ENCODE measurements at regions not wholly inside any gene's neighbourhood (a gene's known extent, or its start where the extent isn't known, plus 50 kb on each side); places are given as distances from the start of the nearest gene placed in this dataset.

DNA sequence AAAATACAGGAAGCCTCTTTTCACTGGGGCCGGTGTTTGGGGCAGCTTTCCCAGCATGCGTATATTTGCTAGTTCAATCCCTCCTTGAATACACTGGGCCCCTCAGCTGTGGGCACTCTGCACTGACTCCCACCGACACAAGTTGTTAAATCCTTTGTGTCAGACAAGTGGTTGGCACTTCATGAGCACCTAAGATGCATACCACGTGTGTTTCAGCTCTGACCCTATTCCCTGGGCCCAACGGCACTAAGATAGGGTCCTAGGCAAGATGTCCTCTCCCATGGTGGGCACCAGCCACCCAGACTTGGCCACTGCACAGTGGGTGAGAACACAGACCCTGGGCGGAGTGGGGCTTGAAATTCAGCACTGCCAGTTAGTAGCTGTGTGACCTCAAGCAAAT lies 173.8 kb downstream of the BCL11B start:
- Histone ChIP-seq H2AK9ac (replicated peaks; ENCODE audit: low read depth, low read length, poor library complexity) (no peak overlapping the region), H4K8ac (ENCODE audit: low read depth in 2 of 2, low read length in 2 of 2) (no peak overlapping the region), H3K14ac (replicated peaks; ENCODE audit: low read depth, low read length) (no peak overlapping the region), H3K27ac (ENCODE audit: insufficient read depth, low read length) (no peak overlapping the region), H2AK5ac (ENCODE audit: low read depth, low read length) (no peak overlapping the region), H3K36me3 (ENCODE audit: control insufficient read depth, insufficient read depth, low read length) (no peaks in the 10 kb centered on the region), H3K23ac (ENCODE audit: low read depth, low read length) (no peak overlapping the region), H2AFZ (replicated peaks; ENCODE audit: low read length, poor library complexity) (no peak overlapping the region), H3K4me3 (ENCODE audit: insufficient read depth, low read depth, low read length) (no peak overlapping the region), H3K79me1 (ENCODE audit: low read depth in 1 of 2, low read length in 2 of 2) (no peaks in the 10 kb centered on the region), H3K9ac (ENCODE audit: low read depth, low read length) (no peak overlapping the region), H3K4ac (ENCODE audit: low read depth, low read length) (no peak overlapping the region), H2BK20ac (ENCODE audit: low read depth, low read length) (no peak overlapping the region), H3K4me1 (ENCODE audit: control insufficient read depth, insufficient read depth, low read length) (no peaks in the 10 kb centered on the region), H3K9me1 (ENCODE audit: insufficient read depth, low read length) (no peaks in the 10 kb centered on the region), H2BK120ac (ENCODE audit: low read depth, low read length) (no peak overlapping the region), H3K56ac (ENCODE audit: extremely low read depth, insufficient read depth, low read length) (no peak overlapping the region), H3K4me2 (ENCODE audit: low read depth, low read length) (no peak overlapping the region), H3K9me3 (ENCODE audit: control insufficient read depth, insufficient read depth, low read length) (peaks cover 32% of the 10 kb centered on the region), H4K20me1 (ENCODE audit: insufficient read depth, low read length) (no peaks in the 10 kb centered on the region), H4K91ac (ENCODE audit: insufficient read depth, low read depth, low read length) (no peak overlapping the region), H2BK5ac (ENCODE audit: low read depth, low read length, poor library complexity, severe bottlenecking) (no peak overlapping the region), H3K27me3 (ENCODE audit: control insufficient read depth, insufficient read depth, low read length) (no peaks in the 10 kb centered on the region), H3K18ac (ENCODE audit: low read depth, low read length) (no peak overlapping the region), H2BK15ac (ENCODE audit: low read depth, low read length) (no peak overlapping the region), H4K5ac (ENCODE audit: low read depth, low read length) (no peak overlapping the region)
- POLR2A ChIA-PET (ENCODE audit: unreplicated experiment): no interaction called here
- no TSS peak for BruUV-seq (replicated peaks)
- no peak for DNase-seq
- 52% methylated on average over 5 of the region's 6 CpGs; no CpG with 5 or more reads in 1 of the 2 experiments for WGBS, 2 experiments (ENCODE audit: extremely low coverage in 2 of 2, insufficient read length in 1 of 2)
- in situ Hi-C loops (cut with MboI; ENCODE audit: low sequenced_read_pairs) (no loop called here), intact Hi-C loops (cut with micrococcal nuclease) (loop anchor here (10.0 kb wide), 1 partner anchor 783 kb away; no protein-coding TSS in a partner anchor), dilution Hi-C loops (cut with HindIII; ENCODE audit: low sequenced_read_pairs, unreplicated experiment) (no loop called here)
- CTCF ChIA-PET: no interaction called here
- TF ChIP-seq RCOR1 (IDR thresholded peaks at IDR 0.05; ENCODE audit: insufficient replicate concordance, low read length) (no peak), FOS (IDR thresholded peaks at IDR 0.05; ENCODE audit: low read depth, low read length) (no peak), CHD1 (IDR thresholded peaks at IDR 0.05; ENCODE audit: low read depth, low read length) (no peak), MAFK (IDR thresholded peaks at IDR 0.05; ENCODE audit: low read depth, low read length) (no peak), NFE2L2 (IDR thresholded peaks at IDR 0.05; ENCODE audit: low read depth, low read length) (no peak), RAD21 (IDR thresholded peaks at IDR 0.05; ENCODE audit: low read length) (no peak), RFX5 (IDR thresholded peaks at IDR 0.05; ENCODE audit: low read depth, low read length) (no peak), SMC3 (IDR thresholded peaks at IDR 0.05; ENCODE audit: low read depth, low read length) (no peak)
- TF ChIP-seq, protein P1, sequence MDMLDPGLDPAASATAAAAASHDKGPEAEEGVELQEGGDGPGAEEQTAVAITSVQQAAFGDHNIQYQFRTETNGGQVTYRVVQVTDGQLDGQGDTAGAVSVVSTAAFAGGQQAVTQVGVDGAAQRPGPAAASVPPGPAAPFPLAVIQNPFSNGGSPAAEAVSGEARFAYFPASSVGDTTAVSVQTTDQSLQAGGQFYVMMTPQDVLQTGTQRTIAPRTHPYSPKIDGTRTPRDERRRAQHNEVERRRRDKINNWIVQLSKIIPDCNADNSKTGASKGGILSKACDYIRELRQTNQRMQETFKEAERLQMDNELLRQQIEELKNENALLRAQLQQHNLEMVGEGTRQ (IDR thresholded peaks at IDR 0.05; ENCODE audit: low read depth, low read length): no peak
- no peak for ATAC-seq (ENCODE audit: low read depth)

Data from IMR-90 (cell line).